ENCODE measurements at regions not wholly inside any gene's neighbourhood (a gene's known extent, or its start where the extent isn't known, plus 50 kb on each side); places are given as distances from the start of the nearest gene placed in this dataset.
"Not testable (repeated sequence)": the region's sequence is repeated elsewhere in the genome, so short reads cannot be mapped to it uniquely, and the experiment has no call there.

- Mint-ChIP-seq H3K4me1 (no peaks in the 10 kb centered on the region), H3K27ac (no peak overlapping the region), H3K4me3 (no peak overlapping the region), H3K36me3 (peaks cover 0 to 6% (median 5%) of the 10 kb centered on the region in 5 donors), H3K27me3 (peaks cover 0 to 12% (median 0%) of the 10 kb centered on the region in 5 donors), H3K9me3 (peaks cover 0 to 38% (median 12%) of the 10 kb centered on the region in 11 donors)
- CTCF ChIA-PET: no interaction called here
- Histone ChIP-seq H3K27me3 (ENCODE audit: control insufficient read depth in 2 of 2, insufficient read depth in 2 of 2, low read length in 2 of 2) (no peaks in the 10 kb centered on the region), H3K9me3 (ENCODE audit: control insufficient read depth in 2 of 3, low read length in 3 of 3) (peaks cover 0 to 12% (median 0%) of the 10 kb centered on the region in 3 experiments), H3K4me1 (ENCODE audit: control insufficient read depth in 2 of 2, insufficient read depth in 2 of 2, low read length in 2 of 2) (no peaks in the 10 kb centered on the region), H3K4me3 (ENCODE audit: low read length) (no peak overlapping the region), H3K36me3 (ENCODE audit: control insufficient read depth in 2 of 3, insufficient read depth in 3 of 3, low read length in 3 of 3) (no peaks in the 10 kb centered on the region), H3K27ac (ENCODE audit: low read depth, low read length) (no peak overlapping the region)
- no peak for DNase-seq
- POLR2A ChIA-PET: no interaction called here
- no peak for ATAC-seq
- intact Hi-C loops (cut with micrococcal nuclease): no loop called here
These were observed 208.4 kb downstream of the LNPK start for GRCh38 chr2:175793648-175794047.

GRCh38 chr2:175792881-175793280 is 209.2 kb downstream of the LNPK start:
- Histone ChIP-seq H3K36me3 (ENCODE audit: control insufficient read depth in 2 of 3, insufficient read depth in 3 of 3, low read length in 3 of 3) (no peaks in the 10 kb centered on the region), H3K27me3 (ENCODE audit: control insufficient read depth in 2 of 2, insufficient read depth in 2 of 2, low read length in 2 of 2) (no peaks in the 10 kb centered on the region), H3K27ac (ENCODE audit: low read depth, low read length) (no peak overlapping the region), H3K4me1 (ENCODE audit: control insufficient read depth in 2 of 2, insufficient read depth in 2 of 2, low read length in 2 of 2) (no peaks in the 10 kb centered on the region), H3K4me3 (ENCODE audit: low read length) (no peak overlapping the region), H3K9me3 (ENCODE audit: control insufficient read depth in 2 of 3, low read length in 3 of 3) (peaks cover 0 to 12% (median 0%) of the 10 kb centered on the region in 3 experiments)
- ATAC-seq (no peak), DNase-seq (no peak)
- no peaks in the 10 kb centered on the region for H3K4me1 Mint-ChIP-seq
- peaks cover 0 to 6% (median 5%) of the 10 kb centered on the region in 5 donors for H3K36me3 Mint-ChIP-seq
- intact Hi-C loops (cut with micrococcal nuclease): no loop called here
- ChIA-PET POLR2A (no interaction called here), CTCF (no interaction called here)
- no peak overlapping the region for H3K4me3 Mint-ChIP-seq
- no peak overlapping the region for H3K27ac Mint-ChIP-seq
- H3K27me3 Mint-ChIP-seq: peaks cover 0 to 14% (median 2%) of the 10 kb centered on the region in 5 donors
- H3K9me3 Mint-ChIP-seq: peaks cover 0 to 31% (median 11%) of the 10 kb centered on the region in 11 donors

- no peak overlapping the region for H3K4me3 ChIP-seq (ENCODE audit: low read length)
- no peaks in the 10 kb centered on the region for H3K27me3 ChIP-seq (ENCODE audit: control insufficient read depth in 2 of 2, insufficient read depth in 2 of 2, low read length in 2 of 2)
- Mint-ChIP-seq H3K9me3 (peaks cover 0 to 28% (median 10%) of the 10 kb centered on the region in 11 donors), H3K36me3 (peaks cover 0 to 6% (median 5%) of the 10 kb centered on the region in 5 donors), H3K27ac (no peak overlapping the region), H3K4me3 (no peak overlapping the region), H3K4me1 (no peaks in the 10 kb centered on the region), H3K27me3 (peaks cover 0 to 17% (median 4%) of the 10 kb centered on the region in 5 donors)
- no peak for ATAC-seq
- no peak overlapping the region for H3K27ac ChIP-seq (ENCODE audit: low read depth, low read length)
- CTCF ChIA-PET: no interaction called here
- H3K36me3 ChIP-seq (ENCODE audit: control insufficient read depth in 2 of 3, insufficient read depth in 3 of 3, low read length in 3 of 3): no peaks in the 10 kb centered on the region
- DNase-seq: no peak
- H3K4me1 ChIP-seq (ENCODE audit: control insufficient read depth in 2 of 2, insufficient read depth in 2 of 2, low read length in 2 of 2): no peaks in the 10 kb centered on the region
- intact Hi-C loops (cut with micrococcal nuclease): no loop called here
- peaks cover 0 to 12% (median 0%) of the 10 kb centered on the region in 3 experiments for H3K9me3 ChIP-seq (ENCODE audit: control insufficient read depth in 2 of 3, low read length in 3 of 3)
- POLR2A ChIA-PET: no interaction called here
These were observed 209.9 kb downstream of the LNPK start for GRCh38 chr2:175792199-175792598.

GRCh38 chr2:175786471-175787124 is 215.5 kb downstream of the LNPK start:
- CTCF ChIA-PET: no interaction called here

GRCh38 chr2:175777337-175777736 is 224.7 kb downstream of the LNPK start:
- H3K9me3 ChIP-seq (ENCODE audit: control insufficient read depth in 2 of 3, low read length in 3 of 3); H3K36me3 Mint-ChIP-seq; H3K4me1 ChIP-seq (ENCODE audit: control insufficient read depth in 2 of 2, insufficient read depth in 2 of 2, low read length in 2 of 2); H3K4me1 Mint-ChIP-seq; ATAC-seq; POLR2A ChIA-PET; DNase-seq; CTCF ChIA-PET; H3K36me3 ChIP-seq (ENCODE audit: control insufficient read depth in 2 of 3, insufficient read depth in 3 of 3, low read length in 3 of 3); H3K4me3 Mint-ChIP-seq; intact Hi-C loops (cut with micrococcal nuclease); H3K27ac ChIP-seq (ENCODE audit: low read depth, low read length); H3K4me3 ChIP-seq (ENCODE audit: low read length); H3K27ac Mint-ChIP-seq; H3K27me3 ChIP-seq (ENCODE audit: control insufficient read depth in 2 of 2, insufficient read depth in 2 of 2, low read length in 2 of 2): not testable (repeated sequence)
- H3K27me3 Mint-ChIP-seq: peaks cover under 1 to 23% (median 7%) of the 10 kb centered on the region in 5 donors
- peaks cover 0 to 14% (median 8%) of the 10 kb centered on the region in 11 donors for H3K9me3 Mint-ChIP-seq

More at GRCh38 chr2:175786471-175787124, 215.5 kb downstream of the LNPK start:
- intact Hi-C loops (cut with micrococcal nuclease): no loop called here
- H3K27ac ChIP-seq (ENCODE audit: low read depth, low read length): no peak overlapping the region
- ATAC-seq (no peak), DNase-seq (no peak)
- no peaks in the 10 kb centered on the region for H3K36me3 ChIP-seq (ENCODE audit: control insufficient read depth in 2 of 3, insufficient read depth in 3 of 3, low read length in 3 of 3)
- no peaks in the 10 kb centered on the region for H3K4me1 Mint-ChIP-seq
- no peak overlapping the region for H3K4me3 Mint-ChIP-seq
- no peaks in the 10 kb centered on the region for H3K4me1 ChIP-seq (ENCODE audit: control insufficient read depth in 2 of 2, insufficient read depth in 2 of 2, low read length in 2 of 2)
- no peak overlapping the region for H3K27ac Mint-ChIP-seq
- peaks cover 0 to 4% of the 10 kb centered on the region in 2 donors for H3K27me3 ChIP-seq (ENCODE audit: control insufficient read depth in 2 of 2, insufficient read depth in 2 of 2, low read length in 2 of 2)
- peaks cover 0 to 6% (median 0%) of the 10 kb centered on the region in 11 donors for H3K9me3 Mint-ChIP-seq
- peaks cover 4 to 15% (median 13%) of the 10 kb centered on the region in 5 donors for H3K27me3 Mint-ChIP-seq
- no peaks in the 10 kb centered on the region for H3K36me3 Mint-ChIP-seq
- H3K9me3 ChIP-seq (ENCODE audit: control insufficient read depth in 2 of 3, low read length in 3 of 3): no peaks in the 10 kb centered on the region
- no peak overlapping the region for H3K4me3 ChIP-seq (ENCODE audit: low read length)
- POLR2A ChIA-PET: no interaction called here

GRCh38 chr2:175769200-175769599 is 232.9 kb downstream of the LNPK start:
- Mint-ChIP-seq H3K9me3 (peaks cover 0 to 4% (median 3%) of the 10 kb centered on the region in 11 donors), H3K27me3 (peaks cover 2 to 14% (median 7%) of the 10 kb centered on the region in 5 donors), H3K4me1 (no peaks in the 10 kb centered on the region), H3K36me3 (no peaks in the 10 kb centered on the region), H3K27ac (no peak overlapping the region), H3K4me3 (no peak overlapping the region)
- H3K9me3 ChIP-seq (ENCODE audit: control insufficient read depth in 2 of 3, low read length in 3 of 3): no peaks in the 10 kb centered on the region
- CTCF ChIA-PET: no interaction called here
- no peaks in the 10 kb centered on the region for H3K27me3 ChIP-seq (ENCODE audit: control insufficient read depth in 2 of 2, insufficient read depth in 2 of 2, low read length in 2 of 2)
- ATAC-seq (no peak), DNase-seq (no peak)
- POLR2A ChIA-PET: no interaction called here
- no peak overlapping the region for H3K4me3 ChIP-seq (ENCODE audit: low read length)
- H3K27ac ChIP-seq (ENCODE audit: low read depth, low read length): no peak overlapping the region
- no peaks in the 10 kb centered on the region for H3K36me3 ChIP-seq (ENCODE audit: control insufficient read depth in 2 of 3, insufficient read depth in 3 of 3, low read length in 3 of 3)
- intact Hi-C loops (cut with micrococcal nuclease): no loop called here
- no peaks in the 10 kb centered on the region for H3K4me1 ChIP-seq (ENCODE audit: control insufficient read depth in 2 of 2, insufficient read depth in 2 of 2, low read length in 2 of 2)

- Mint-ChIP-seq H3K4me1 (no peaks in the 10 kb centered on the region), H3K36me3 (no peaks in the 10 kb centered on the region), H3K9me3 (peaks cover 0 to 4% (median 1%) of the 10 kb centered on the region in 11 donors), H3K27me3 (peaks cover 0 to under 1% (median 0%) of the 10 kb centered on the region in 5 donors), H3K27ac (no peak overlapping the region), H3K4me3 (no peak overlapping the region)
- CTCF ChIA-PET: no interaction called here
- DNase-seq (no peak), ATAC-seq (no peak)
- no peak overlapping the region for H3K4me3 ChIP-seq (ENCODE audit: low read length)
- H3K27me3 ChIP-seq (ENCODE audit: control insufficient read depth in 2 of 2, insufficient read depth in 2 of 2, low read length in 2 of 2): no peaks in the 10 kb centered on the region
- intact Hi-C loops (cut with micrococcal nuclease): no loop called here
- H3K9me3 ChIP-seq (ENCODE audit: control insufficient read depth in 2 of 3, low read length in 3 of 3): no peaks in the 10 kb centered on the region
- H3K27ac ChIP-seq (ENCODE audit: low read depth, low read length): no peak overlapping the region
- no peaks in the 10 kb centered on the region for H3K4me1 ChIP-seq (ENCODE audit: control insufficient read depth in 2 of 2, insufficient read depth in 2 of 2, low read length in 2 of 2)
- no peaks in the 10 kb centered on the region for H3K36me3 ChIP-seq (ENCODE audit: control insufficient read depth in 2 of 3, insufficient read depth in 3 of 3, low read length in 3 of 3)
- POLR2A ChIA-PET: no interaction called here
These were observed 235.2 kb downstream of the LNPK start for GRCh38 chr2:175766880-175767279.

Data from naive thymus-derived CD4-positive, alpha-beta T cell (primary cell).